ENCODE measurements at regions not wholly inside any gene's neighbourhood (a gene's known extent, or its start where the extent isn't known, plus 50 kb on each side); places are given as distances from the start of the nearest gene placed in this dataset.
A peak's percentile ranks its signal among the peaks of the same experiment; 100 is the strongest.

- no peaks in the 10 kb centered on the region for H3K27me3 ChIP-seq (ENCODE audit: control insufficient read depth in 4 of 4, insufficient read depth in 4 of 4, low read length in 3 of 4)
- H3K9me3 ChIP-seq (ENCODE audit: control insufficient read depth in 4 of 4, low read length in 3 of 4) = no peaks in the 10 kb centered on the region
- WGBS = 92% methylated on average over 2 of the region's 2 CpGs
- H3K9ac ChIP-seq (ENCODE audit: low read depth in 1 of 2, low read length in 2 of 2) = no peak overlapping the region
- H3K4me3 ChIP-seq (ENCODE audit: low read depth in 1 of 3, low read length in 3 of 3) = no peak overlapping the region
- TF ChIP-seq TAF1 (conservative IDR thresholded peaks at IDR 0.05) (no peak), JUND (IDR thresholded peaks at IDR 0.05) (no peak), RAD21 (IDR thresholded peaks at IDR 0.05) (no peak)
- TF ChIP-seq, protein P1, sequence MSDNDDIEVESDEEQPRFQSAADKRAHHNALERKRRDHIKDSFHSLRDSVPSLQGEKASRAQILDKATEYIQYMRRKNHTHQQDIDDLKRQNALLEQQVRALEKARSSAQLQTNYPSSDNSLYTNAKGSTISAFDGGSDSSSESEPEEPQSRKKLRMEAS (IDR thresholded peaks at IDR 0.05) = no peak
- no peaks in the 10 kb centered on the region for H3K36me3 ChIP-seq (ENCODE audit: control insufficient read depth in 4 of 4, insufficient read depth in 3 of 4, low read depth in 1 of 4, low read length in 3 of 4)
- DNase-seq (ENCODE audit: low spot score) = peak; percentile 24
- H3K4me1 ChIP-seq (ENCODE audit: control insufficient read depth in 4 of 4, insufficient read depth in 4 of 4, low read length in 3 of 4) = no peaks in the 10 kb centered on the region
- H3K27ac ChIP-seq (ENCODE audit: low read depth in 1 of 2, low read length in 2 of 2) = no peak overlapping the region
Measured at GRCh38 chr14:105856676-105857219, 330.4 kb downstream of the TMEM121 start.

DNA sequence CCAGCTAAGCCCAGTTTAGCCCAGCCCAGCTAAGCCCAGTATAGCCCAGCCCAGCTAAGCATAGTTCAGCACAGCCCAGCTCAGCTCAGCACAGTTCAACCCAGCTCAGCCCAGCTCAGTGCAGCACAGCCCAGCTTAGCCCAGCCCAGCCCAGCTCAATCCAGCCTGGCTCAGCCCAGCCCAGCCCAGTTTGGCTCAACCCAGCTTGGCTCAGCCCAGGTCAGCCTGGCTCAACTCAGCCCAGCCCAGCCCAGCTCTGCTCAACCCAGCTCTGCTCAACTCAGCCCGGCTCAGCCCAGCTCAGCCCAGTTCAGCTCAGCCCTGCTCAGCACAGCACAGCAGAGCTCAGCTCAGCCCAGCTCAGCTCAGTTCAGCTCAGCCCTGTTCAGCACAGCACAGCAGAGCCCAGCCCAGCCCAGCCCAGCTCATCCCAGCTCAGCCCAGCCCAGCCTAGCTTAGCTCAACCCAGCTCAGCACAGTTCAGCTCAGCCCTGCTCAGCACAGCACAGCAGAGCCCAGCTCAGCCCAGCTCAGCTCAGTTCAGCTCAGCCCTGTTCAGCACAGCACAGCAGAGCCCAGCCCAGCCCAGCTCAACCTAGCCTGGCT lies 330.9 kb downstream of the TMEM121 start:
- no peaks in the 10 kb centered on the region for H3K4me1 ChIP-seq (ENCODE audit: control insufficient read depth in 4 of 4, insufficient read depth in 4 of 4, low read length in 3 of 4)
- H3K27ac ChIP-seq (ENCODE audit: low read depth in 1 of 2, low read length in 2 of 2) = no peak overlapping the region
- TF ChIP-seq RXRA (IDR thresholded peaks at IDR 0.05) = no peak
- TF ChIP-seq EGR1 (IDR thresholded peaks at IDR 0.05; ENCODE audit: low read depth in 2 of 2) = no peak
- TF ChIP-seq, protein P2, sequence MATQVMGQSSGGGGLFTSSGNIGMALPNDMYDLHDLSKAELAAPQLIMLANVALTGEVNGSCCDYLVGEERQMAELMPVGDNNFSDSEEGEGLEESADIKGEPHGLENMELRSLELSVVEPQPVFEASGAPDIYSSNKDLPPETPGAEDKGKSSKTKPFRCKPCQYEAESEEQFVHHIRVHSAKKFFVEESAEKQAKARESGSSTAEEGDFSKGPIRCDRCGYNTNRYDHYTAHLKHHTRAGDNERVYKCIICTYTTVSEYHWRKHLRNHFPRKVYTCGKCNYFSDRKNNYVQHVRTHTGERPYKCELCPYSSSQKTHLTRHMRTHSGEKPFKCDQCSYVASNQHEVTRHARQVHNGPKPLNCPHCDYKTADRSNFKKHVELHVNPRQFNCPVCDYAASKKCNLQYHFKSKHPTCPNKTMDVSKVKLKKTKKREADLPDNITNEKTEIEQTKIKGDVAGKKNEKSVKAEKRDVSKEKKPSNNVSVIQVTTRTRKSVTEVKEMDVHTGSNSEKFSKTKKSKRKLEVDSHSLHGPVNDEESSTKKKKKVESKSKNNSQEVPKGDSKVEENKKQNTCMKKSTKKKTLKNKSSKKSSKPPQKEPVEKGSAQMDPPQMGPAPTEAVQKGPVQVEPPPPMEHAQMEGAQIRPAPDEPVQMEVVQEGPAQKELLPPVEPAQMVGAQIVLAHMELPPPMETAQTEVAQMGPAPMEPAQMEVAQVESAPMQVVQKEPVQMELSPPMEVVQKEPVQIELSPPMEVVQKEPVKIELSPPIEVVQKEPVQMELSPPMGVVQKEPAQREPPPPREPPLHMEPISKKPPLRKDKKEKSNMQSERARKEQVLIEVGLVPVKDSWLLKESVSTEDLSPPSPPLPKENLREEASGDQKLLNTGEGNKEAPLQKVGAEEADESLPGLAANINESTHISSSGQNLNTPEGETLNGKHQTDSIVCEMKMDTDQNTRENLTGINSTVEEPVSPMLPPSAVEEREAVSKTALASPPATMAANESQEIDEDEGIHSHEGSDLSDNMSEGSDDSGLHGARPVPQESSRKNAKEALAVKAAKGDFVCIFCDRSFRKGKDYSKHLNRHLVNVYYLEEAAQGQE (IDR thresholded peaks at IDR 0.05) = no peak
- no peak for TF ChIP-seq RAD21 (IDR thresholded peaks at IDR 0.05)
- TF ChIP-seq, protein P1 (IDR thresholded peaks at IDR 0.05) = no peak
- no peak for TF ChIP-seq HNF4A (conservative IDR thresholded peaks at IDR 0.05)
- TF ChIP-seq NR2F2 (IDR thresholded peaks at IDR 0.05) = no peak
- TF ChIP-seq FOXA1 (IDR thresholded peaks at IDR 0.05) = no peak
- no peak for TF ChIP-seq TAF1 (conservative IDR thresholded peaks at IDR 0.05)
- TF ChIP-seq FOXA2 (IDR thresholded peaks at IDR 0.05) = no peak
- TF ChIP-seq ATF3 (IDR thresholded peaks at IDR 0.05) = no peak
- TF ChIP-seq YY1 (IDR thresholded peaks at IDR 0.05) = no peak
- no peak for TF ChIP-seq SP1 (IDR thresholded peaks at IDR 0.05)
- no peaks in the 10 kb centered on the region for H3K27me3 ChIP-seq (ENCODE audit: control insufficient read depth in 4 of 4, insufficient read depth in 4 of 4, low read length in 3 of 4)
- no peaks in the 10 kb centered on the region for H3K36me3 ChIP-seq (ENCODE audit: control insufficient read depth in 4 of 4, insufficient read depth in 3 of 4, low read depth in 1 of 4, low read length in 3 of 4)
- no peak overlapping the region for H3K9ac ChIP-seq (ENCODE audit: low read depth in 1 of 2, low read length in 2 of 2)
- WGBS = 52% methylated on average over 1 of the region's 1 CpG
- no peaks in the 10 kb centered on the region for H3K9me3 ChIP-seq (ENCODE audit: control insufficient read depth in 4 of 4, low read length in 3 of 4)
- peak; percentile 32 for DNase-seq (ENCODE audit: low spot score)
- H3K4me3 ChIP-seq (ENCODE audit: low read depth in 1 of 3, low read length in 3 of 3) = no peak overlapping the region
